GM12878 (cell line): ENCODE measurements at regions not wholly inside any gene's neighbourhood (a gene's known extent, or its start where the extent isn't known, plus 50 kb on each side); places are given as distances from the start of the nearest gene placed in this dataset.

Experiments used
- ATAC-seq: fragments of 200-7000 bp; cut with Tn5 transposase; 3 replicates; pipeline ENCODE4 v1.9.1; 2020; ENCODE audit warnings: mild to moderate bottlenecking, moderate library complexity
- BruUV-seq: library from RNA; stranded (reverse); fragments of 400-500 nt; replicated peaks from 2 replicates; lab custom pipeline; 2021; lab: Mats Ljungman, UMichigan
- CTCF ChIA-PET: fragments of 300-600 bp; sonication (Branson Sonifier 250); formaldehyde crosslinking; extraction: SDS; loops from one replicate; lab custom pipeline; 2021; ENCODE audit warnings: inconsistent platforms; lab: Yijun Ruan, JAX
- POLR2A ChIA-PET: fragments of 350-600 bp; formaldehyde crosslinking; extraction: SDS; loops from one replicate; lab custom pipeline; 2021; ENCODE audit warnings: inconsistent platforms; lab: Charles Lee
- RAD21 ChIA-PET: fragments of 300-600 bp; sonication (Branson Sonifier 250); formaldehyde crosslinking; loops from one replicate; lab custom pipeline; 2023; ENCODE audit warnings: antibody characterized with exemption; ENCODE audit not compliant: unreplicated experiment; lab: Charles Lee
- SMC1A ChIA-PET: fragments of 300-600 bp; sonication (Branson Sonifier 250); formaldehyde crosslinking; loops from one replicate; lab custom pipeline; 2023; ENCODE audit not compliant: unreplicated experiment, uncharacterized antibody; lab: Charles Lee
- DNase-seq: peaks from one replicate; pipeline ENCODE4 v3.0.0-alpha.2; 2011; ENCODE audit warnings: low read depth, low spot score
- FAIRE-seq: peaks from 3 replicates; lab custom pipeline; 2011; peaks lifted over from hg19 to GRCh38; lab: Jason Lieb, UNC
- H2AFZ ChIP-seq: 2 replicates; pipeline ENCODE4 v1.6.0; 2011; ENCODE audit warnings: low read depth, low read length, control low read depth; ENCODE audit not compliant: control insufficient read depth
- H3K27ac ChIP-seq: 2 replicates; pipeline ENCODE4 v1.5.1; 2011; ENCODE audit warnings: control low read depth; ENCODE audit not compliant: control insufficient read depth, insufficient read depth
- H3K27me3 ChIP-seq, 2 experiments: replicated peaks in 1 of 2; 2 replicates each; pipeline versions ENCODE4 v1.6.0 to v1.6.1; 2011; ENCODE audit warnings: low read length in 1 of 2; ENCODE audit not compliant: control insufficient read depth in 2 of 2, insufficient read depth in 2 of 2
- H3K36me3 ChIP-seq, 2 experiments: 2 replicates each; pipeline ENCODE4 v1.5.1; 2011; ENCODE audit warnings: low read length in 1 of 2; ENCODE audit not compliant: control insufficient read depth in 2 of 2, insufficient read depth in 2 of 2
- H3K4me1 ChIP-seq: 2 replicates; pipeline ENCODE4 v1.6.1; 2011; ENCODE audit warnings: mild to moderate bottlenecking, low read length, moderate library complexity, mixed read lengths; ENCODE audit not compliant: control insufficient read depth, insufficient read depth
- H3K4me2 ChIP-seq: 2 replicates; pipeline ENCODE4 v1.6.0; 2011; ENCODE audit warnings: control low read depth; ENCODE audit not compliant: control insufficient read depth, insufficient read depth
- H3K4me3 ChIP-seq: fragments of 200-600 bp; sonication (generic); 2 replicates; pipeline ENCODE4 v1.5.1; 2016
- H3K79me2 ChIP-seq: 2 replicates; pipeline ENCODE4 v1.6.0; 2011; ENCODE audit warnings: low read length; ENCODE audit not compliant: control insufficient read depth, insufficient read depth
- H3K9ac ChIP-seq: 2 replicates; pipeline ENCODE4 v1.8.0; 2011; ENCODE audit warnings: low read length, control low read depth, mixed read lengths; ENCODE audit not compliant: control insufficient read depth, insufficient read depth
- H3K9me3 ChIP-seq: replicated peaks from 3 replicates; pipeline ENCODE4 v1.5.1; 2011; ENCODE audit warnings: mild to moderate bottlenecking, low read length; ENCODE audit not compliant: control insufficient read depth, insufficient read depth
- H4K20me1 ChIP-seq: 2 replicates; pipeline ENCODE4 v1.6.0; 2011; ENCODE audit not compliant: control insufficient read depth, insufficient read depth
- PML ChIP-seq: IDR thresholded peaks from 2 replicates; pipeline ENCODE4 v1.6.1; 2012; ENCODE audit warnings: low read length, inconsistent platforms
- POLR2A ChIP-seq: IDR thresholded peaks from 2 replicates; pipeline ENCODE4 v1.6.1; 2011; ENCODE audit warnings: low read depth, mild to moderate bottlenecking, low read length
- SPI1 ChIP-seq: IDR thresholded peaks from 2 replicates; pipeline ENCODE4 v1.6.1; 2011; ENCODE audit warnings: low read depth, mild to moderate bottlenecking, low read length, moderate library complexity, borderline replicate concordance; ENCODE audit not compliant: insufficient read depth
- ZSCAN29 ChIP-seq: fragments of 450-650 bp; IDR thresholded peaks from 2 replicates; pipeline ENCODE4 v1.6.1; 2017; ENCODE audit warnings: mild to moderate bottlenecking, moderate library complexity
- WGBS: methylation state at CpG from one replicate; pipeline ENCODE4 v1.1.6; 2016; ENCODE audit warnings: low lambda C conversion rate; ENCODE audit not compliant: insufficient replicate concordance, insufficient coverage; ENCODE audit errors: missing lambda C conversion rate; 5-methylcytosine and 5-hydroxymethylcytosine counted together
- in situ Hi-C: fragments of 300-500 bp; cut with MboI; formaldehyde crosslinking; loops from 9 replicates; pipeline ENCODE4 v1.14.3; 2018; ENCODE audit warnings: mixed read lengths
- intact Hi-C: fragments of 100-400 bp; cut with micrococcal nuclease; formaldehyde crosslinking; loops from one replicate; pipeline ENCODE4 v1.14.2; 2022; ENCODE audit not compliant: unreplicated experiment
- TF ChIP-seq, protein P1 (sequence below): fragments of 450-650 bp; formaldehyde crosslinking; IDR thresholded peaks from 2 replicates; pipeline ENCODE4 v1.5.0; 2022; ENCODE audit warnings: mild to moderate bottlenecking, missing genetic modification characterization
- TF ChIP-seq, protein P2 (sequence below): fragments of 450-650 bp; IDR thresholded peaks from 2 replicates; pipeline ENCODE4 v1.6.1; 2017; ENCODE audit warnings: low read depth, mild to moderate bottlenecking, moderate library complexity

DNA sequence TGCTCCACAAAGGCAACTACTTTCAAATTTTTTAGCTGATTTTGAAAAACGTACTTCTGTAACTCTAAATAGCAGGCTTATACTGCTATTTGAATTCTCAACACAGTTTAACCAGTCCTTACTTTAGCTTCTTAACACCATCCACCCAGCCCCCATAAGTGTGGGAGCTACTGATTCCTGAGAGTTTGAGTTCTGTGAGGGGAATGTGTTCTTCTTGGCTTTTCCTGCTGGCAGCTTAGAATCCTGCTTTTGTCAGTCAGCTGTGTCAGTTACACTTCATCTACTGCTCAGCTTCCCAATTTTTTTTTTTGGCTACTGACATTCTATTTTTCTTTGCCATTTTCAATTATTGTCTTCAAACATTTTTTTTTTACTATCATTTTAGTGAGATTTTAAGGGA, 440.4 kb downstream of the INSC start (continued):
- TF ChIP-seq, protein P1, sequence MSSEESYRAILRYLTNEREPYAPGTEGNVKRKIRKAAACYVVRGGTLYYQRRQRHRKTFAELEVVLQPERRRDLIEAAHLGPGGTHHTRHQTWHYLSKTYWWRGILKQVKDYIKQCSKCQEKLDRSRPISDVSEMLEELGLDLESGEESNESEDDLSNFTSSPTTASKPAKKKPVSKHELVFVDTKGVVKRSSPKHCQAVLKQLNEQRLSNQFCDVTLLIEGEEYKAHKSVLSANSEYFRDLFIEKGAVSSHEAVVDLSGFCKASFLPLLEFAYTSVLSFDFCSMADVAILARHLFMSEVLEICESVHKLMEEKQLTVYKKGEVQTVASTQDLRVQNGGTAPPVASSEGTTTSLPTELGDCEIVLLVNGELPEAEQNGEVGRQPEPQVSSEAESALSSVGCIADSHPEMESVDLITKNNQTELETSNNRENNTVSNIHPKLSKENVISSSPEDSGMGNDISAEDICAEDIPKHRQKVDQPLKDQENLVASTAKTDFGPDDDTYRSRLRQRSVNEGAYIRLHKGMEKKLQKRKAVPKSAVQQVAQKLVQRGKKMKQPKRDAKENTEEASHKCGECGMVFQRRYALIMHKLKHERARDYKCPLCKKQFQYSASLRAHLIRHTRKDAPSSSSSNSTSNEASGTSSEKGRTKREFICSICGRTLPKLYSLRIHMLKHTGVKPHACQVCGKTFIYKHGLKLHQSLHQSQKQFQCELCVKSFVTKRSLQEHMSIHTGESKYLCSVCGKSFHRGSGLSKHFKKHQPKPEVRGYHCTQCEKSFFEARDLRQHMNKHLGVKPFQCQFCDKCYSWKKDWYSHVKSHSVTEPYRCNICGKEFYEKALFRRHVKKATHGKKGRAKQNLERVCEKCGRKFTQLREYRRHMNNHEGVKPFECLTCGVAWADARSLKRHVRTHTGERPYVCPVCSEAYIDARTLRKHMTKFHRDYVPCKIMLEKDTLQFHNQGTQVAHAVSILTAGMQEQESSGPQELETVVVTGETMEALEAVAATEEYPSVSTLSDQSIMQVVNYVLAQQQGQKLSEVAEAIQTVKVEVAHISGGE = no peak
- TF ChIP-seq, protein P2, sequence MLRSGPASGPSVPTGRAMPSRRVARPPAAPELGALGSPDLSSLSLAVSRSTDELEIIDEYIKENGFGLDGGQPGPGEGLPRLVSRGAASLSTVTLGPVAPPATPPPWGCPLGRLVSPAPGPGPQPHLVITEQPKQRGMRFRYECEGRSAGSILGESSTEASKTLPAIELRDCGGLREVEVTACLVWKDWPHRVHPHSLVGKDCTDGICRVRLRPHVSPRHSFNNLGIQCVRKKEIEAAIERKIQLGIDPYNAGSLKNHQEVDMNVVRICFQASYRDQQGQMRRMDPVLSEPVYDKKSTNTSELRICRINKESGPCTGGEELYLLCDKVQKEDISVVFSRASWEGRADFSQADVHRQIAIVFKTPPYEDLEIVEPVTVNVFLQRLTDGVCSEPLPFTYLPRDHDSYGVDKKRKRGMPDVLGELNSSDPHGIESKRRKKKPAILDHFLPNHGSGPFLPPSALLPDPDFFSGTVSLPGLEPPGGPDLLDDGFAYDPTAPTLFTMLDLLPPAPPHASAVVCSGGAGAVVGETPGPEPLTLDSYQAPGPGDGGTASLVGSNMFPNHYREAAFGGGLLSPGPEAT = no peak
- no peak for TF ChIP-seq PML
- no peak for TF ChIP-seq POLR2A

DNA sequence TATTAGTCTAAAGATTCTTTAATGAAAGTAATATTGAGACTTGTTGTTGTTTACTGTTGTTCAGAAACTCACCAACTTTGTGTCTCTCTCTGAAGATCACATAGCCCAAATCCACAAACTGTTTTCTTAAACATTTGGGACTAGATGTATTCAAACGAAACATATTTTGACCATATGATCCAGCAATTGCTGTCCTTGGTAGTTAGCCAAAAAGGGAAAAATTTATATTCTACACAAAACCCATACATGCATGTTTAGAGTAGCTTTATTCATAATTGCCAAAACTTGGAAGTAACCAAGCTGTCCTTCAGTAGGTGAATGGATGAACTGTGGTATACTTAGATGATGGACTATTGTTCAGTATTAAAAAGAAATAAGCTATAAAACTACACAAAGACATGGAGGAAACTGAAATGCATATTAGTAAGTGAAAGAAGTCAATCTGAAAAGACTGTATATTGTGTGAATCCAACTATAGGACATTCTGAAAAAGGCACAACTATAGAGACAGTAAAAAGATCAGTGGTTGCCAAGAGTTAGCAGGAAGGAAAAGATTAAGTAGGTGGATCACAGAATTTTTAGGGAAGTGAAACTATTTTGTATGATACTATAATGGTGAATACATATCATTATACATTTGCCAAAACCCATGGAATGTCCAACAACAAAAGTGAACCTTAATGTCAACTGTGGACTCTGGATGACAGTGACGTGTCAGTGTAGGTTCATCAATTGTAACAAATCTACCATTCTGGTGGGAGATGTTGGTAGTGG, 442.9 kb downstream of the INSC start:
- H3K4me3 ChIP-seq = no peak overlapping the region
- H3K9ac ChIP-seq = no peak overlapping the region
- H2AFZ ChIP-seq = no peak overlapping the region
- RAD21 ChIA-PET = no interaction called here
- H3K27me3 ChIP-seq = no peaks in the 10 kb centered on the region
- H4K20me1 ChIP-seq = no peaks in the 10 kb centered on the region
- H3K4me2 ChIP-seq = no peak overlapping the region
- 49% methylated on average over 2 of the region's 2 CpGs for WGBS
- H3K4me1 ChIP-seq = no peaks in the 10 kb centered on the region
- DNase-seq (no peak), ATAC-seq (no peak), FAIRE-seq (no peak)
- H3K27ac ChIP-seq = no peak overlapping the region
- intact Hi-C loops = no loop called here
- no peaks in the 10 kb centered on the region for H3K36me3 ChIP-seq
- in situ Hi-C loops = no loop called here
- TF ChIP-seq ZSCAN29 = no peak
- TF ChIP-seq SPI1 = peak; percentile 55
- BruUV-seq = no TSS peak
- H3K9me3 ChIP-seq = no peaks in the 10 kb centered on the region
- POLR2A ChIA-PET = no interaction called here
- CTCF ChIA-PET = no interaction called here
- no peaks in the 10 kb centered on the region for H3K79me2 ChIP-seq
- SMC1A ChIA-PET = no interaction called here
